ENCODE measurements at regions not wholly inside any gene's neighbourhood (a gene's known extent, or its start where the extent isn't known, plus 50 kb on each side); places are given as distances from the start of the nearest gene placed in this dataset.

DNA sequence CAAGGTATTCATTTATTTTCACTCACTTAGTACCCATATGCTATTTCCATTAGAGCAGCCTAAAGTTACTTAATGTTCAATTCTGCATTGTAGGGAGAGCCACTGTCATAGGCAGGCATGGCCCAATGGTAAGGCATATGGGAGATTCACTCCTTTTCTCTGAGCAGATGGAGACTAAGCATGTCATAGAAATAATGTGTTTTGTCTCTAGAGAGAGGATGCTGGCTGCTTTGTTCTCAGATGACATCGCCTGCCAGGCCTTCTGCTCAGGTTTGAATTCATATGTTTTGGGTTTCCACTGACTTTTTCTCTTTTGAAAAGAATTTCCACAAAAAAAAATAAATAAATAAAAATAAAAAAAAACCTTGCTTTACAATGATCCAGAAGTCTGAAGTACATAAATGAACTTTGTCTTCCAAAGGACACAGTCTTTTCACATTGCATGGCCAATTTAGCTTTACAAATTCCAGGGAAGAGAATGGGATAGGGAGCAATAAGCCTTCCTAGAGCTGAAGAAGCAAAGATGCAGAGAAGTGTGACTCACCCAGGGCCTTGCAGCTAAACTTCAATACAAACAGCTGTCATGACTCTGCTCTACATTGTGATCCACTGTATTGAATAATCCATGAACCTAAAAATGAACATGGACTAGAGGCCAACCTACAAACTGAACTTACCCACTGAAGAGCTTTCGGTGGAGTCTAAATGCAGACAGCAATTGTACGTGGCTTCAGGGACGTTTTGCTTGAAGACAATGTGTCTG is 422.5 kb downstream of the CMPK2 start:
- TF ChIP-seq POLR2A (IDR thresholded peaks at IDR 0.05; ENCODE audit: low read length) (no peak), GATA1 (IDR thresholded peaks at IDR 0.05; ENCODE audit: low read depth, low read length) (no peak)
